ENCODE measurements at regions not wholly inside any gene's neighbourhood (a gene's known extent, or its start where the extent isn't known, plus 50 kb on each side); places are given as distances from the start of the nearest gene placed in this dataset.

DNA sequence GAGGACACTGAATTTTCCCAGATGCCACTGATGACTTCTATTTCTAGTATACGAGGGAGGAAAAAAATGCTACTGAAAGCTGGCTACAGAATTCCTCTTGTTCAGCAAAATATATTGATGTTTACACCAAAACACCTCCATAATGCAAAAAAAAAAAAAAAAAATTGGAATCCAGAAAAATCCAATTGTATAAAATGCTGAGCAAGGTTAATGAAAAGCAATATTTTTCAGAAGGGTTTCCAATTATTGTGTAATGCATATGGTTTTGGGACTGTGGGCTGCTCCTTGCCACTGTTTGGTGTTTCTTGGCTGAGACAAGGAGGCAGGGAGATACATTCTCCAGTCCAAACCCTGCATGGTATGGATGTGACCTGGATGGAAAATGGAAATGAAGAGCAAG lies 83.8 kb downstream of the LSM5 start:
- no peak overlapping the region for H3K4me3 ChIP-seq (ENCODE audit: low read length)
- H3K79me2 ChIP-seq (replicated peaks; ENCODE audit: insufficient read depth, low read length) = no peaks in the 10 kb centered on the region
- no peaks in the 10 kb centered on the region for H3F3A ChIP-seq (ENCODE audit: insufficient read depth, low read length, poor library complexity, severe bottlenecking)
- no peaks in the 10 kb centered on the region for H3K9me2 ChIP-seq (ENCODE audit: insufficient read depth, low read length)
- no peak overlapping the region for H2AFZ ChIP-seq (ENCODE audit: low read depth, low read length)
- no peaks in the 10 kb centered on the region for H3K36me3 ChIP-seq (ENCODE audit: insufficient read depth, low read length)
- no peaks in the 10 kb centered on the region for H3K9me3 ChIP-seq (ENCODE audit: low read length)
- no peaks in the 10 kb centered on the region for H3K27me3 ChIP-seq (ENCODE audit: insufficient read depth, low read depth, low read length)
- no peak for TF ChIP-seq REST (IDR thresholded peaks at IDR 0.05; ENCODE audit: borderline replicate concordance)
- no peaks in the 10 kb centered on the region for H4K20me1 ChIP-seq (ENCODE audit: insufficient read depth)
- no peak overlapping the region for H3K9ac ChIP-seq (ENCODE audit: low read length)
- H3K4me2 ChIP-seq (ENCODE audit: low read length) = no peak overlapping the region
- no peak overlapping the region for H3K27ac ChIP-seq (ENCODE audit: low read length)

DNA sequence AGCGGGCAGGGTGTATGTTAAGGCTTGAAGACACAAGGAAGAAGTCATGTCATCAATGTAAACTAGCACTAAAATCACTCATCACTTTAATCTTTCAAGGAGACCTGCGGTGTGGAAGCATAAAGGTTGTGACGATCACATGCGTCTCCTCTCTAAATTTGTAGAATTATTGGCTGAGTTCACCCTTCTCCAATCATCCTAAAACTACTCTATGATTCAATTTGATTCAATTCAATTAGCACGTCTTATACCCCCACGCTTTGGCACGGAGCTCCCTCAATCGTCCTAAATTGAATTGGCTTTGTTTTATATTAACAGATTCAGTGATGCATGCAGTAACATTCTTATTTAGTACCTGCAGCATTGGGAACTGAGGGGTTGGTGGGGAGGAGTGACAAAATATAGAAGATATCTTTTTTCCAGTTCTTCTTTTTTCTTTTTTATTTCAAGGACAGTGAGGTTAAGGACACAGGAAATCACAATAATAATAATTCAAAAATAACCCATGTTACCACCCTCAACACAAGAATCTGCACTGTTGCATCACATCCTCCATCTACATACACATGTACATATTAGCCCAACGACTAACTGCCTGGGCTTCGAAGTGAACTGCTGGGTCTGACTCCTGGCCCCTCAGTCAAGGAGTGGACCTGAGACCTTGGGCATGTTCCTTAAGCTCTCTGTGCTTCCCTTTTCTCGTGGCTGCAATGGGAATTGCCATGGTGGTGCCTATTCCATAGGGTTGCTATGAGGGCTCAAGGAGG lies 86.5 kb downstream of the LSM5 start:
- no peak overlapping the region for H2AFZ ChIP-seq (ENCODE audit: low read depth, low read length)
- no peaks in the 10 kb centered on the region for H3K79me2 ChIP-seq (replicated peaks; ENCODE audit: insufficient read depth, low read length)
- no peaks in the 10 kb centered on the region for H3K36me3 ChIP-seq (ENCODE audit: insufficient read depth, low read length)
- no peaks in the 10 kb centered on the region for H3K9me2 ChIP-seq (ENCODE audit: insufficient read depth, low read length)
- no peak overlapping the region for H3K27ac ChIP-seq (ENCODE audit: low read length)
- no peaks in the 10 kb centered on the region for H3K9me3 ChIP-seq (ENCODE audit: low read length)
- H3K4me2 ChIP-seq (ENCODE audit: low read length) = no peak overlapping the region
- no peaks in the 10 kb centered on the region for H3F3A ChIP-seq (ENCODE audit: insufficient read depth, low read length, poor library complexity, severe bottlenecking)
- no peak overlapping the region for H3K4me3 ChIP-seq (ENCODE audit: low read length)
- TF ChIP-seq EZH2 (IDR thresholded peaks at IDR 0.05; ENCODE audit: borderline replicate concordance, insufficient read depth, low read length, poor library complexity, severe bottlenecking) = no peak
- TF ChIP-seq RAD21 (conservative IDR thresholded peaks at IDR 0.05) = no peak
- TF ChIP-seq TAF1 (IDR thresholded peaks at IDR 0.05; ENCODE audit: low read depth) = no peak
- TF ChIP-seq, protein P1, sequence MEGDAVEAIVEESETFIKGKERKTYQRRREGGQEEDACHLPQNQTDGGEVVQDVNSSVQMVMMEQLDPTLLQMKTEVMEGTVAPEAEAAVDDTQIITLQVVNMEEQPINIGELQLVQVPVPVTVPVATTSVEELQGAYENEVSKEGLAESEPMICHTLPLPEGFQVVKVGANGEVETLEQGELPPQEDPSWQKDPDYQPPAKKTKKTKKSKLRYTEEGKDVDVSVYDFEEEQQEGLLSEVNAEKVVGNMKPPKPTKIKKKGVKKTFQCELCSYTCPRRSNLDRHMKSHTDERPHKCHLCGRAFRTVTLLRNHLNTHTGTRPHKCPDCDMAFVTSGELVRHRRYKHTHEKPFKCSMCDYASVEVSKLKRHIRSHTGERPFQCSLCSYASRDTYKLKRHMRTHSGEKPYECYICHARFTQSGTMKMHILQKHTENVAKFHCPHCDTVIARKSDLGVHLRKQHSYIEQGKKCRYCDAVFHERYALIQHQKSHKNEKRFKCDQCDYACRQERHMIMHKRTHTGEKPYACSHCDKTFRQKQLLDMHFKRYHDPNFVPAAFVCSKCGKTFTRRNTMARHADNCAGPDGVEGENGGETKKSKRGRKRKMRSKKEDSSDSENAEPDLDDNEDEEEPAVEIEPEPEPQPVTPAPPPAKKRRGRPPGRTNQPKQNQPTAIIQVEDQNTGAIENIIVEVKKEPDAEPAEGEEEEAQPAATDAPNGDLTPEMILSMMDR (IDR thresholded peaks at IDR 0.05; ENCODE audit: poor library complexity, severe bottlenecking) = no peak
- no peak for TF ChIP-seq SMC3 (conservative IDR thresholded peaks at IDR 0.05; ENCODE audit: poor library complexity)
- TF ChIP-seq POLR2AphosphoS5 (IDR thresholded peaks at IDR 0.05) = no peak
- no peak for TF ChIP-seq EP300 (conservative IDR thresholded peaks at IDR 0.05; ENCODE audit: poor library complexity, severe bottlenecking)
- H4K20me1 ChIP-seq (ENCODE audit: insufficient read depth) = no peaks in the 10 kb centered on the region
- H3K27me3 ChIP-seq (ENCODE audit: insufficient read depth, low read depth, low read length) = no peaks in the 10 kb centered on the region
- H3K9ac ChIP-seq (ENCODE audit: low read length) = no peak overlapping the region

- no peak overlapping the region for H2AFZ ChIP-seq (ENCODE audit: low read depth, low read length)
- no peaks in the 10 kb centered on the region for H3K9me3 ChIP-seq (ENCODE audit: low read length)
- no peak overlapping the region for H3K9ac ChIP-seq (ENCODE audit: low read length)
- H3K27me3 ChIP-seq (ENCODE audit: insufficient read depth, low read depth, low read length) = no peaks in the 10 kb centered on the region
- H3K4me3 ChIP-seq (ENCODE audit: low read length) = no peak overlapping the region
- no peak overlapping the region for H3K27ac ChIP-seq (ENCODE audit: low read length)
- no peaks in the 10 kb centered on the region for H3F3A ChIP-seq (ENCODE audit: insufficient read depth, low read length, poor library complexity, severe bottlenecking)
- H3K79me2 ChIP-seq (replicated peaks; ENCODE audit: insufficient read depth, low read length) = no peaks in the 10 kb centered on the region
- H3K36me3 ChIP-seq (ENCODE audit: insufficient read depth, low read length) = no peaks in the 10 kb centered on the region
- H3K9me2 ChIP-seq (ENCODE audit: insufficient read depth, low read length) = no peaks in the 10 kb centered on the region
- H3K4me2 ChIP-seq (ENCODE audit: low read length) = no peak overlapping the region
- H4K20me1 ChIP-seq (ENCODE audit: insufficient read depth) = no peaks in the 10 kb centered on the region
- no peak for TF ChIP-seq SMC3 (conservative IDR thresholded peaks at IDR 0.05; ENCODE audit: poor library complexity)
- no peak for TF ChIP-seq RAD21 (conservative IDR thresholded peaks at IDR 0.05)
- TF ChIP-seq REST (IDR thresholded peaks at IDR 0.05; ENCODE audit: borderline replicate concordance) = no peak
- TF ChIP-seq EP300 (conservative IDR thresholded peaks at IDR 0.05; ENCODE audit: poor library complexity, severe bottlenecking) = no peak
- no peak for TF ChIP-seq EZH2 (IDR thresholded peaks at IDR 0.05; ENCODE audit: borderline replicate concordance, insufficient read depth, low read length, poor library complexity, severe bottlenecking)
- TF ChIP-seq TAF1 (IDR thresholded peaks at IDR 0.05; ENCODE audit: low read depth) = no peak
Observed at GRCh38 chr7:32400676-32401075, 89.5 kb downstream of the LSM5 start.

Data from neural cell (in vitro differentiated cells).